ENCODE measurements at regions not wholly inside any gene's neighbourhood (a gene's known extent, or its start where the extent isn't known, plus 50 kb on each side); places are given as distances from the start of the nearest gene placed in this dataset.

GRCh38 chr2:2974982-2975381 is 402.6 kb downstream of the EIPR1 start:
- no peaks in the 10 kb centered on the region for H3K79me1 ChIP-seq (ENCODE audit: low read depth, low read length)
- no peak overlapping the region for H3K4me3 ChIP-seq (ENCODE audit: extremely low read depth in 1 of 4, insufficient read depth in 2 of 4, low read depth in 3 of 4, low read length in 4 of 4)
- H3K27ac ChIP-seq (ENCODE audit: low read depth, low read length), result no peak overlapping the region
- WGBS, 2 experiments (ENCODE audit: extremely low coverage in 1 of 2, insufficient coverage in 1 of 2, insufficient read length in 1 of 2, insufficient replicate concordance in 2 of 2, low coverage in 1 of 2, low lambda C conversion rate in 2 of 2, missing lambda C conversion rate in 1 of 2), result 97% methylated on average over 2 of the region's 2 CpGs; no CpG with 5 or more reads in 1 of the 2 experiments
- H3K36me3 ChIP-seq (ENCODE audit: control insufficient read depth in 2 of 4, insufficient read depth in 4 of 4, low read length in 3 of 4), result no peaks in the 10 kb centered on the region
- FAIRE-seq, result no peak
- H2BK120ac ChIP-seq (replicated peaks; ENCODE audit: low read depth, low read length), result no peak overlapping the region
- no peak for DNase-seq (ENCODE audit: low read depth in 1 of 2, low spot score in 2 of 2)
- H4K5ac ChIP-seq (ENCODE audit: insufficient read length, low read depth, low read length), result no peak overlapping the region
- TF ChIP-seq TAF7 (optimal IDR thresholded peaks at IDR 0.05; ENCODE audit: borderline replicate concordance, low read depth, low read length), result no peak
- TF ChIP-seq USF2 (IDR thresholded peaks at IDR 0.05; ENCODE audit: low read length), result no peak
- TF ChIP-seq POLR2A (IDR thresholded peaks at IDR 0.05; ENCODE audit: control extremely low read depth in 1 of 2, low read depth in 2 of 2, low read length in 2 of 2), result no peak
- TF ChIP-seq CHD2 (IDR thresholded peaks at IDR 0.05; ENCODE audit: low read length), result no peak
- no peak for TF ChIP-seq HDAC6 (IDR thresholded peaks at IDR 0.05; ENCODE audit: low read depth, low read length)
- TF ChIP-seq POU5F1 (IDR thresholded peaks at IDR 0.05; ENCODE audit: low read depth, low read length), result no peak
- TF ChIP-seq RBBP5 (IDR thresholded peaks at IDR 0.05; ENCODE audit: borderline replicate concordance, low read depth, low read length), result no peak
- no peak for TF ChIP-seq CHD1 (IDR thresholded peaks at IDR 0.05; ENCODE audit: low read depth, low read length)
- no peak for TF ChIP-seq ATF3 (IDR thresholded peaks at IDR 0.05; ENCODE audit: insufficient read depth, low read depth, low read length)
- no peak for TF ChIP-seq CBX8 (IDR thresholded peaks at IDR 0.05; ENCODE audit: borderline replicate concordance, low read depth, low read length)
- no peak for TF ChIP-seq SIN3A (conservative IDR thresholded peaks at IDR 0.05 in 1 of 2, IDR thresholded peaks at IDR 0.05 in 1 of 2; ENCODE audit: low read depth in 1 of 2, low read length in 2 of 2)
- no peak for TF ChIP-seq SIRT6 (IDR thresholded peaks at IDR 0.05; ENCODE audit: low read length)
- TF ChIP-seq KDM1A (IDR thresholded peaks at IDR 0.05; ENCODE audit: borderline replicate concordance, low read length), result no peak
- POLR2A ChIA-PET (ENCODE audit: partially characterized antibody), result no interaction called here
- H2BK20ac ChIP-seq (ENCODE audit: low read length), result no peak overlapping the region
- no peaks in the 10 kb centered on the region for H3K23me2 ChIP-seq (ENCODE audit: low read depth, low read length)
- no peak overlapping the region for H3K4me2 ChIP-seq (ENCODE audit: insufficient read depth in 1 of 2, low read depth in 2 of 2, low read length in 2 of 2)
- H3K27me3 ChIP-seq (replicated peaks in 1 of 4; ENCODE audit: control insufficient read depth in 3 of 4, extremely low read depth in 1 of 4, insufficient read depth in 3 of 4, low read length in 3 of 4), result no peaks in the 10 kb centered on the region
- H4K91ac ChIP-seq (replicated peaks; ENCODE audit: insufficient read length, low read length), result no peak overlapping the region
- no peak overlapping the region for H3K56ac ChIP-seq (replicated peaks; ENCODE audit: insufficient read length, low read depth, low read length)
- H4K8ac ChIP-seq (ENCODE audit: extremely low read depth, insufficient read depth, low read length), result no peak overlapping the region
- H3K4ac ChIP-seq (replicated peaks; ENCODE audit: insufficient read length, low read depth, low read length), result no peak overlapping the region
- no peak overlapping the region for H2AFZ ChIP-seq (ENCODE audit: low read length)
- no peak overlapping the region for H2AK5ac ChIP-seq (ENCODE audit: low read depth, low read length)
- no peaks in the 10 kb centered on the region for H3K4me1 ChIP-seq (replicated peaks in 1 of 4; ENCODE audit: control insufficient read depth in 3 of 4, insufficient read depth in 4 of 4, low read length in 3 of 4)
- no peak overlapping the region for H2BK12ac ChIP-seq (ENCODE audit: low read depth, low read length)
- no peak overlapping the region for H3K23ac ChIP-seq (ENCODE audit: insufficient read length)
- H3K14ac ChIP-seq (ENCODE audit: insufficient read length), result no peak overlapping the region
- H4K20me1 ChIP-seq (replicated peaks in 1 of 2; ENCODE audit: control insufficient read depth in 1 of 2, insufficient read depth in 2 of 2, low read length in 2 of 2), result no peaks in the 10 kb centered on the region
- no peaks in the 10 kb centered on the region for H3K79me2 ChIP-seq (ENCODE audit: control insufficient read depth in 1 of 2, insufficient read depth in 2 of 2, low read length in 2 of 2)
- no peak overlapping the region for H2BK5ac ChIP-seq (ENCODE audit: low read depth, low read length)
- CTCF ChIA-PET (ENCODE audit: partially characterized antibody), result interaction anchor here (1.2 kb wide), 1 partner anchor 18 kb away, joined by 4 read pairs; no protein-coding TSS in a partner anchor
- peaks cover 0 to 4% of the 10 kb centered on the region in 2 experiments; a peak in 2 of 4 replicates for H3K9me3 ChIP-seq (ENCODE audit: insufficient read depth in 2 of 2, low read depth in 1 of 2, low read length in 1 of 2)
- no peak overlapping the region for H3K9ac ChIP-seq (replicated peaks in 1 of 4; ENCODE audit: extremely low read depth in 1 of 4, low read depth in 3 of 4, low read length in 3 of 4)
- H2BK15ac ChIP-seq (ENCODE audit: low read length), result no peak overlapping the region
- H3K18ac ChIP-seq (ENCODE audit: extremely low read depth, low read length), result no peak overlapping the region

Measured in H1 (cell line).